Pancreas (tissue), 10 donors: ENCODE measurements at regions not wholly inside any gene's neighbourhood (a gene's known extent, or its start where the extent isn't known, plus 50 kb on each side); places are given as distances from the start of the nearest gene placed in this dataset.
A peak's percentile ranks its signal among the peaks of the same experiment; 100 is the strongest.

Experiments used
- ATAC-seq, 4 donors: fragments of 200-7000 bp; cut with Tn5 transposase; one replicate each; pipeline versions ENCODE4 v1.8.0 to v1.9.1; 2020; ENCODE audit warnings: mild to moderate bottlenecking in 4 of 4, moderate library complexity in 4 of 4
- DNase-seq, 6 donors: peaks; one replicate each; pipeline ENCODE4 v3.0.0-alpha.2; 2020
- FAIRE-seq: peaks from 2 replicates; lab custom pipeline; 2012; peaks lifted over from hg19 to GRCh38; lab: Jason Lieb, UNC
- H3K27ac ChIP-seq, 4 donors: fragments of 200-600 bp; sonication (generic); 1 replicate in 3 of 4; 2 replicates in 1 of 4; pipeline versions ENCODE4 v1.5.0 to v1.8.0; 2020
- H3K27me3 ChIP-seq, 4 donors: fragments of 200-600 bp; one replicate each; pipeline ENCODE4 v1.8.0; 2021
- H3K36me3 ChIP-seq, 3 donors: fragments of 200-600 bp; sonication (generic) in 1 of 3; one replicate each; pipeline versions ENCODE4 v1.5.0 to v1.8.0; 2020 to 2021
- H3K4me1 ChIP-seq, 3 donors: fragments of 200-600 bp; one replicate each; pipeline ENCODE4 v1.8.0; 2021
- H3K4me3 ChIP-seq, 4 donors: fragments of 200-600 bp; sonication (generic) in 2 of 4; one replicate each; pipeline versions ENCODE4 v1.5.0 to v1.8.0; 2020 to 2021
- H3K9me3 ChIP-seq, 4 donors: fragments of 200-600 bp; one replicate each; pipeline ENCODE4 v1.8.0; 2021
- WGBS, 2 donors: extraction: QIAGEN DNeasy Blood & Tissue Kit; methylation state at CpG; one replicate each; pipeline ENCODE4 v1.1.7; 2013; 5-methylcytosine and 5-hydroxymethylcytosine counted together
- intact Hi-C, 3 donors: fragments of 100-400 bp; cut with DNase I; formaldehyde crosslinking; loops; one replicate each; pipeline versions ENCODE4 v1.11.1 to v1.14.2; 2022
- TF ChIP-seq, protein P1 (sequence below), 4 donors: fragments of 200-600 bp; sonication (generic) in 3 of 4; IDR thresholded peaks; one replicate each; pipeline versions ENCODE4 v1.5.0 to v1.8.0; 2021; ENCODE audit warnings: antibody characterized with exemption in 4 of 4
- donor health status: healthy with polysubstance abuse.
- donor health status: DM: no; HTN: no; CAD: no; lungs with moderate emphysema.
- donor health status: DM: no; HTN: no; CAD: no.
- donor health status: control.
- donor health status: control.
- donor health status: Bipolar disorder and iron deficiency.
- donor health status: DM: yes; HTN: yes; CAD: no.
- donor health status: DM: no; HTN: no; CAD: no.
- donor health status: DM: no; HTN: no; CAD: no.
- donor health status: DM: yes; HTN: yes; CAD: no.

DNA sequence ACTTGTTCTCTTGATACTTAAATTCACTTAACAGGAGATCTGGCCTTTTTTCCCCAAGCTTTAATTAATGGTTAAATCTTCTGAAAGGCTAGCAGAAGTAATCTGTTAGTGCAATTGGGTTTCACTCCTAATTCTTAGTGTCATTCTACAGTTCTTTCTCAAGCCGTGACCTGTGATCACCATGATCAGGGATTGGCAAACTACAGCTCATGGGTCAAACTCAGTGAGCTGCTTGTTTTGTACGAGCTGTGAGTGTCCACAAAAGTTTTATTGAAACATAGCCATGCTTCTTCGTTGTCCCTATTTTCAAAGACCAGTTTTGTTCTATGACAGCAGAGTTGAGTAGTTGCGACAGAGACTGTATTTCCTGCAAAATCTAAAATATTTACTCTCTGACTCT lies 109.4 kb upstream of the KCNJ15 start:
- 62 to 69% methylated on average over 4 of the region's 4 CpGs for WGBS, 2 donors
- no peaks in the 10 kb centered on the region for H3K4me1 ChIP-seq
- FAIRE-seq (no peak), ATAC-seq (no peak), DNase-seq (no peak)
- H3K36me3 ChIP-seq: no peaks in the 10 kb centered on the region
- no peaks in the 10 kb centered on the region for H3K9me3 ChIP-seq
- TF ChIP-seq, protein P1, sequence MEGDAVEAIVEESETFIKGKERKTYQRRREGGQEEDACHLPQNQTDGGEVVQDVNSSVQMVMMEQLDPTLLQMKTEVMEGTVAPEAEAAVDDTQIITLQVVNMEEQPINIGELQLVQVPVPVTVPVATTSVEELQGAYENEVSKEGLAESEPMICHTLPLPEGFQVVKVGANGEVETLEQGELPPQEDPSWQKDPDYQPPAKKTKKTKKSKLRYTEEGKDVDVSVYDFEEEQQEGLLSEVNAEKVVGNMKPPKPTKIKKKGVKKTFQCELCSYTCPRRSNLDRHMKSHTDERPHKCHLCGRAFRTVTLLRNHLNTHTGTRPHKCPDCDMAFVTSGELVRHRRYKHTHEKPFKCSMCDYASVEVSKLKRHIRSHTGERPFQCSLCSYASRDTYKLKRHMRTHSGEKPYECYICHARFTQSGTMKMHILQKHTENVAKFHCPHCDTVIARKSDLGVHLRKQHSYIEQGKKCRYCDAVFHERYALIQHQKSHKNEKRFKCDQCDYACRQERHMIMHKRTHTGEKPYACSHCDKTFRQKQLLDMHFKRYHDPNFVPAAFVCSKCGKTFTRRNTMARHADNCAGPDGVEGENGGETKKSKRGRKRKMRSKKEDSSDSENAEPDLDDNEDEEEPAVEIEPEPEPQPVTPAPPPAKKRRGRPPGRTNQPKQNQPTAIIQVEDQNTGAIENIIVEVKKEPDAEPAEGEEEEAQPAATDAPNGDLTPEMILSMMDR (IDR thresholded peaks at IDR 0.05): no peak
- no peak overlapping the region for H3K27ac ChIP-seq
- intact Hi-C loops: no loop called here
- no peak overlapping the region for H3K4me3 ChIP-seq
- H3K27me3 ChIP-seq: peaks cover 0 to 4% (median 0%) of the 10 kb centered on the region in 4 donors

DNA sequence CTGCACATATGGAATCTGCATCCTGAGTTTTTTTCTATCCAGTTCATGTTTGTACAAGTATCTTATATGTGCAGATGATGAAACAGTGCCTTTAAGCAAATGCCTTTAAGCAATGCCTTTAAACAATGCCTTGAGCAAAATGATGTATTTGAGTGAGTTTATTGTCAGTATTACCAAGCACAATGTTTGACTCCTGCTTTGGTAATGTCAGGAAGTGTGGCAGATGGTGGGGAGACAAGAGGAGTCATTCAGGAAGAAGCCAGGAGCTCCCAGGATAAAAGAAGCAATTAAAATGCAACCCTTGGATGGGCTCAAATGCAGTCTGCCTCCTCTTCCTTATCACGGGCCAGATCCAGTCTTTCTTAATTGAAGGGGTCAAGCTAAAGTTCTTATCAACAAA lies 108.7 kb upstream of the KCNJ15 start:
- TF ChIP-seq, protein P1 (IDR thresholded peaks at IDR 0.05): no peak

DNA sequence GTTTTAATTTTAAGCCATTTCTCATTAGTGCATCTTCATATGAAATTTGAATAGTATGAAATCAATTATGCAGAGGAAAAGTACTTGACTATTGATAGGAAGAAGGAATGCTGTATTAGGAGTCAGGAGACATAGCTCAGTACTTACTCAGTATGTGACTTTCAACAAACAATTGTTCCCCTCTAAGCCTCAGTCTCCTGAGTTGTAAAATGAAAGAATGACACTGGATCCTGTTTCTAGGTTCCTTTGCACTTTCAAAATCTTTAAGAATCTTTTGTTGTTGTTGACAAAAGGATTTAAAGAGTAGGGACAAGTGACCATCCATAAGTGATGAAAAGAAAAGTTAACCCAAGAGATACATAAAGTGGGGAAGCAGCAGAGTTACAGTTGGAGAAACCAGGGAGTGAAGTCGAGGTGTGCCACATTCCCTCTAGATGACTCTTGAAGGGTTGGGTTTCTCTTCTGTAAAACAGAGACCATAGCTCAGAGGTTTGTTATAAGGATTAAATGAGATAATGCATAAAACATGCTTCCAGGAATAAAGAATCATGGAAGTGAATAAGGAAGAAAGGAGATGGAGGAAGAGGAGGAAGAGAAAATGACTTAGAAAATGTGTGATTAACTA lies 105.7 kb upstream of the KCNJ15 start:
- ATAC-seq (no peak), DNase-seq (no peak), FAIRE-seq (no peak)
- WGBS, 2 donors: 39 to 44% methylated on average over 1 of the region's 1 CpG
- Histone ChIP-seq H3K36me3 (no peaks in the 10 kb centered on the region), H3K27ac (no peak overlapping the region), H3K9me3 (no peaks in the 10 kb centered on the region), H3K4me3 (no peak overlapping the region), H3K4me1 (no peaks in the 10 kb centered on the region), H3K27me3 (peaks cover 0 to 7% (median 0%) of the 10 kb centered on the region in 4 donors)
- TF ChIP-seq, protein P1 (IDR thresholded peaks at IDR 0.05): no peak
- intact Hi-C loops: no loop called here

More for the DNA sequence above, 108.7 kb upstream of the KCNJ15 start:
- Histone ChIP-seq H3K36me3 (no peaks in the 10 kb centered on the region), H3K4me3 (no peak overlapping the region), H3K27ac (no peak overlapping the region), H3K27me3 (peaks cover 0 to 4% (median 0%) of the 10 kb centered on the region in 4 donors), H3K4me1 (no peaks in the 10 kb centered on the region), H3K9me3 (no peaks in the 10 kb centered on the region)
- ATAC-seq: no peak
- no peak for FAIRE-seq
- intact Hi-C loops: no loop called here
- 32 to 41% methylated on average over 1 of the region's 1 CpG for WGBS, 2 donors
- DNase-seq: no peak

DNA sequence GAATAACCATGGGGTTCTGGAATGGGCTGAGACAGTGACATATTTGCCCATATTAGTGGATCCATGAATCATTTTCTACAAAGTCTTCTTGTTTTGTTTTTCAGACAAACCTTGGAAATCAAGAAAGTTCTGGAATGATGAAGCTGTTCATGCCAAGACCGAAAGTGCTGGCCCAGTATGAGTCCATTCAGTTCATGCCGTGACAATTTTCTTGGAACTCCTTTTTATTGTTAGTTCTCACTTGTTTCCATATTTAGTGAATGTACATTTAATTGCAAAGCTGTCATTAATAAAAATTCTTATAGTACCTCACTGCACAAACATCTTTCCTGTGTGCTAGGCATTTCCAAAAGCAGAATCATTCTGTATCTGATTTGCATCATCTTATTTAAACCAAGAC lies 100.6 kb upstream of the KCNJ15 start:
- ATAC-seq (no peak), DNase-seq (no peak), FAIRE-seq (no peak)
- Histone ChIP-seq H3K27ac (no peak overlapping the region), H3K9me3 (no peaks in the 10 kb centered on the region), H3K4me3 (no peak overlapping the region), H3K4me1 (no peaks in the 10 kb centered on the region), H3K36me3 (no peaks in the 10 kb centered on the region), H3K27me3 (peaks cover 0 to 4% (median 0%) of the 10 kb centered on the region in 4 donors)
- WGBS, 2 donors: 59 to 69% methylated on average over 2 of the region's 2 CpGs
- TF ChIP-seq, protein P1 (IDR thresholded peaks at IDR 0.05): no peak
- intact Hi-C loops: no loop called here

DNA sequence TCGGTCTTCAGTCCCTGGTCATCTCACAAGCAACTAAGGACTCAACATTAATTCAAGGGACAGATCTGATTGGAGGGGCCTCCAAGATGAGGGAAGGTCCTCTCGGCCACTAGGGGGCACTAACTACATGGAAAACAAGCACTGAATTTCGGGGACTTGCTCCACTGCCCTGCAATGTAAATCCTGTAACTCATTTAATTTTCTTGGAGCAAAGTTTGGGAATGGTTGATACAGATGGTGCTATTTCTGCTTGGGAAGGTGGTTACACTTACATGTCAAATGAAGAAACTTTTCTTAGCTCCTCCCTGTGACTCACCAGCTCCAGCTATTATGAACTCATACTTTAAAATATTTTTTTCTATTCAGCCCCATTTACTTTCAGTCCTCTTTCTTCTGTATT lies 97.4 kb upstream of the KCNJ15 start:
- peak in 5 of 6 donors; percentile 47 to 71 (median 63) for DNase-seq
- ATAC-seq: peak in 3 of 4 donors; percentile 84 to 95 (median 85)
- H3K4me1 ChIP-seq: no peaks in the 10 kb centered on the region
- WGBS, 2 donors: 4 to 7% methylated on average over 3 of the region's 3 CpGs
- intact Hi-C loops: no loop called here
- no peak overlapping the region for H3K27ac ChIP-seq
- TF ChIP-seq, protein P1 (IDR thresholded peaks at IDR 0.05): peak; percentile 74 to 80 (median 76)
- peaks cover 0 to 4% (median 0%) of the 10 kb centered on the region in 4 donors for H3K27me3 ChIP-seq
- H3K36me3 ChIP-seq: no peaks in the 10 kb centered on the region
- no peaks in the 10 kb centered on the region for H3K9me3 ChIP-seq
- no peak overlapping the region for H3K4me3 ChIP-seq
- FAIRE-seq: peak; percentile 51
